NB4 (cell line): ENCODE measurements at regions not wholly inside any gene's neighbourhood (a gene's known extent, or its start where the extent isn't known, plus 50 kb on each side); places are given as distances from the start of the nearest gene placed in this dataset.

Experiments used
- CTCF ChIP-seq: IDR thresholded peaks from one replicate; pipeline ENCODE4 v1.5.1; 2012; ENCODE audit warnings: low read depth, low read length
- MAX ChIP-seq: IDR thresholded peaks from 2 replicates; pipeline ENCODE4 v1.6.1; 2011; ENCODE audit warnings: low read depth, low read length
- MYC ChIP-seq: IDR thresholded peaks from 2 replicates; pipeline ENCODE4 v1.6.1; 2011; ENCODE audit warnings: low read depth, low read length
- POLR2A ChIP-seq: IDR thresholded peaks from 2 replicates; pipeline ENCODE4 v1.6.1; 2011; ENCODE audit warnings: mild to moderate bottlenecking; ENCODE audit not compliant: insufficient read length; ENCODE audit errors: extremely low read depth

GRCh38 chrX:120719622-120720021, 89.8 kb upstream of the C1GALT1C1 start:
- TF ChIP-seq CTCF (no peak), MAX (no peak), POLR2A (no peak), MYC (no peak)
